ENCODE measurements at regions not wholly inside any gene's neighbourhood (a gene's known extent, or its start where the extent isn't known, plus 50 kb on each side); places are given as distances from the start of the nearest gene placed in this dataset.

GRCh38 chr12:81992461-81992860, 233.3 kb upstream of the PPFIA2 start:
- DNase-seq (ENCODE audit: low read depth) = peak; percentile 28
- peak; percentile 3 for TF ChIP-seq CTCF (conservative IDR thresholded peaks at IDR 0.05; ENCODE audit: control insufficient read depth, insufficient read depth, low read depth, low read length)
- H3K4me3 ChIP-seq (ENCODE audit: control insufficient read depth, low read depth, low read length) = no peak overlapping the region

- no peak overlapping the region for H3K4me3 ChIP-seq (ENCODE audit: control insufficient read depth, low read depth, low read length)
- no peak for TF ChIP-seq CTCF (conservative IDR thresholded peaks at IDR 0.05; ENCODE audit: control insufficient read depth, insufficient read depth, low read depth, low read length)
- DNase-seq (ENCODE audit: low read depth) = no peak
Observed at GRCh38 chr12:81991868-81992267, 232.7 kb upstream of the PPFIA2 start.

- TF ChIP-seq CTCF (conservative IDR thresholded peaks at IDR 0.05; ENCODE audit: control insufficient read depth, insufficient read depth, low read depth, low read length) = no peak
- DNase-seq (ENCODE audit: low read depth) = no peak
- no peak overlapping the region for H3K4me3 ChIP-seq (ENCODE audit: control insufficient read depth, low read depth, low read length)
Observed at GRCh38 chr12:81988362-81988761, 229.2 kb upstream of the PPFIA2 start.

- no peak for TF ChIP-seq CTCF (conservative IDR thresholded peaks at IDR 0.05; ENCODE audit: control insufficient read depth, insufficient read depth, low read depth, low read length)
- DNase-seq (ENCODE audit: low read depth) = no peak
- H3K4me3 ChIP-seq (ENCODE audit: control insufficient read depth, low read depth, low read length) = no peak overlapping the region
Observed at GRCh38 chr12:81987371-81987770, 228.2 kb upstream of the PPFIA2 start.

GRCh38 chr12:81976661-81977060, 217.5 kb upstream of the PPFIA2 start:
- TF ChIP-seq CTCF (conservative IDR thresholded peaks at IDR 0.05; ENCODE audit: control insufficient read depth, insufficient read depth, low read depth, low read length) = no peak
- no peak overlapping the region for H3K4me3 ChIP-seq (ENCODE audit: control insufficient read depth, low read depth, low read length)
- no peak for DNase-seq (ENCODE audit: low read depth)

GRCh38 chr12:81974762-81975161, 215.6 kb upstream of the PPFIA2 start:
- TF ChIP-seq CTCF (conservative IDR thresholded peaks at IDR 0.05; ENCODE audit: control insufficient read depth, insufficient read depth, low read depth, low read length) = no peak
- no peak overlapping the region for H3K4me3 ChIP-seq (ENCODE audit: control insufficient read depth, low read depth, low read length)
- DNase-seq (ENCODE audit: low read depth) = no peak

- TF ChIP-seq CTCF (conservative IDR thresholded peaks at IDR 0.05; ENCODE audit: control insufficient read depth, insufficient read depth, low read depth, low read length) = no peak
- no peak for DNase-seq (ENCODE audit: low read depth)
- H3K4me3 ChIP-seq (ENCODE audit: control insufficient read depth, low read depth, low read length) = no peak overlapping the region
Observed at GRCh38 chr12:81968421-81968820, 209.3 kb upstream of the PPFIA2 start.
